ENCODE measurements at regions not wholly inside any gene's neighbourhood (a gene's known extent, or its start where the extent isn't known, plus 50 kb on each side); places are given as distances from the start of the nearest gene placed in this dataset.
A peak's percentile ranks its signal among the peaks of the same experiment; 100 is the strongest.
"Not testable (repeated sequence)": the region's sequence is repeated elsewhere in the genome, so short reads cannot be mapped to it uniquely, and the experiment has no call there.

- DNase-seq (ENCODE audit: low read depth), result peak; percentile 0
- H3K4me3 ChIP-seq (ENCODE audit: control insufficient read depth, low read depth, low read length), result no peak overlapping the region
- no peak for TF ChIP-seq CTCF (conservative IDR thresholded peaks at IDR 0.05; ENCODE audit: control insufficient read depth, insufficient read depth, low read depth, low read length)
Observed at GRCh38 chrX:128807367-128807766, 715.9 kb downstream of the SMARCA1 start.

GRCh38 chrX:128805236-128805635 lies 718.1 kb downstream of the SMARCA1 start:
- no peak overlapping the region for H3K4me3 ChIP-seq (ENCODE audit: control insufficient read depth, low read depth, low read length)
- TF ChIP-seq CTCF (conservative IDR thresholded peaks at IDR 0.05; ENCODE audit: control insufficient read depth, insufficient read depth, low read depth, low read length), result no peak
- DNase-seq (ENCODE audit: low read depth), result no peak

- no peak overlapping the region for H3K4me3 ChIP-seq (ENCODE audit: control insufficient read depth, low read depth, low read length)
- DNase-seq (ENCODE audit: low read depth), result no peak
- no peak for TF ChIP-seq CTCF (conservative IDR thresholded peaks at IDR 0.05; ENCODE audit: control insufficient read depth, insufficient read depth, low read depth, low read length)
Observed at GRCh38 chrX:128804828-128805227, 718.5 kb downstream of the SMARCA1 start.

- H3K4me3 ChIP-seq (ENCODE audit: control insufficient read depth, low read depth, low read length), result no peak overlapping the region
- no peak for TF ChIP-seq CTCF (conservative IDR thresholded peaks at IDR 0.05; ENCODE audit: control insufficient read depth, insufficient read depth, low read depth, low read length)
- no peak for DNase-seq (ENCODE audit: low read depth)
Observed at GRCh38 chrX:128800138-128800537, 723.2 kb downstream of the SMARCA1 start.

GRCh38 chrX:128783139-128783538 lies 730.9 kb upstream of the ACTRT1 start:
- not testable (repeated sequence) for H3K4me3 ChIP-seq (ENCODE audit: control insufficient read depth, low read depth, low read length); DNase-seq (ENCODE audit: low read depth)

GRCh38 chrX:128781506-128781905 lies 729.3 kb upstream of the ACTRT1 start:
- no peak for DNase-seq (ENCODE audit: low read depth)
- no peak for TF ChIP-seq CTCF (conservative IDR thresholded peaks at IDR 0.05; ENCODE audit: control insufficient read depth, insufficient read depth, low read depth, low read length)
- H3K4me3 ChIP-seq (ENCODE audit: control insufficient read depth, low read depth, low read length), result no peak overlapping the region

GRCh38 chrX:128780934-128781333 lies 728.7 kb upstream of the ACTRT1 start:
- no peak for TF ChIP-seq CTCF (conservative IDR thresholded peaks at IDR 0.05; ENCODE audit: control insufficient read depth, insufficient read depth, low read depth, low read length)
- H3K4me3 ChIP-seq (ENCODE audit: control insufficient read depth, low read depth, low read length), result no peak overlapping the region
- DNase-seq (ENCODE audit: low read depth), result no peak

All from fibroblast of mammary gland (primary cell).